GM10266 (cell line): ENCODE measurements at regions not wholly inside any gene's neighbourhood (a gene's known extent, or its start where the extent isn't known, plus 50 kb on each side); places are given as distances from the start of the nearest gene placed in this dataset.

ENCODE experiments used
- DNase-seq: peaks from one replicate; pipeline ENCODE4 v3.0.0; 2012; ENCODE audit errors: extremely low spot score
- CTCF ChIP-seq: IDR thresholded peaks from 2 replicates; pipeline ENCODE4 v1.5.1; 2012; ENCODE audit warnings: mild to moderate bottlenecking, low read depth; ENCODE audit not compliant: control insufficient read depth, insufficient read depth; ENCODE audit errors: missing control alignments

DNA sequence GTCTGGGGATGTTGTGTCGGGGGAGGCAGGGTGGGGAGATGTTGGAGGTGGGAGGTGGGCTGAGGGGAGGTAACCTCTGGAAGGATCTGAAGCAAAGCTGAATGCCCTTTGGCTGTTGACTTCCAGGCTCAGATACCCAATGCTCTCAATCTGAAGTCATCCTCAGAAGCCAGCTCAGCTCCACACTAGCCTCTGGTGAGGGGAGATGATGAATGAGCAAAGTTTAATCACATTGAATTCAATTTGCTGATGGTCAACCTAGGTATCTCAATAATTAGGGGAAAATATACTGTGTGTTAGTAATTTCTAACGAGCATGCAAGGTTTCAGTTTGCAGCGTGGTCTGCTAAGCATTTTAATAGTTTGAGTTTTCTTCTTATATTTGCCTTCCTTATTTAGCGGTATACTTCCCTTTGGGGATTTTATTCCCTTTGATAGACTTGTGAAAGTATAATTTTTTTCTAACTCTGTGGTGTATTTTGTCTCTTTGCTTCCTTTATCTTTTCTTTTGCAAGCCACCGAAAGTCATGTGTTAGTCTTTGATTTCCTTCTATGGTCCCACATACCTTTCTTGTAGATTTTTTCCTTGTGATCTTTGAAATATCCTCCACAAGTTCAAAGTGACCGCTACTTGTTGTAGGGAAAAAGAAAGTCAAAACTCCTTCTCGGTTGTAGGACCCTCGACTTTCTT lies 146.3 kb upstream of the LEF1 start:
- DNase-seq = no peak
- TF ChIP-seq CTCF = no peak

DNA sequence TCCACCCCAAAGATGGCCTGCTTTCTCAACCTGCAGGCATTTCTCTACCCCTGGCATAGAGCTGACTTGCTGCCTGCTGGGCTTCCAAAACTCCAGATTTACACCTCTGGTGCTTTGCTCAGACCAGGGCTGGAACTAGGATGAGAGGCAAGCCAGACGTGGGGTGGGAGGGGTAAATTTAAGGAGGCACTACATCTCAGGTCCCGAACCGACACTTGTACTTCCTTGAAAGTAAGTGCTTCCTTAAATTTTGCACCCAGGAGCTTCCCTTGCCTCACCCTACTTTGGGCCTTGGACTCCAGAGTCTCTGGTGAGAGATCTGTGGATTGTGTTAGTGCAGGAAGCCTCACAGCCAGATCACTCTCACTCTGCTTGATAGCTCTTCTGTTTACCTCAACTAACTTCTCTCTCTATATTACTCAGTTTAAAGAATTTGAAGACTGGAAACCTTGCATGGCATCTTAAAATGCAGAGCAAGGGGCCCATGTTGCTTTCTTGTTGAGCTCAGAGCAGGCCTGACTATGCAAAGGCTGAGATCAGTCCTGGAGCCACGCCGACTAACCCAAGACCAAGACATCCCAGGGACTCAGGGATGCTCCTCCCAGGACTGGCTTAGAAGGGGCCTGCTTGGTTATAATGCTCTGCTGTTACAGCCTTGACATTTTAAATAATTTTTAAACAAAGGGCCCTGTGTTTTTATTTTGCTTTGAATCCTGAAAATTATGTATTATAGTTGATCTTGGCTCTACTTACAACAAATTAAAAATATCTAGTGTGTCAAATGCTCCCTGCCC lies 145.0 kb upstream of the LEF1 start:
- no peak for DNase-seq
- no peak for TF ChIP-seq CTCF

GRCh38 chr4:108311313-108311712 lies 142.6 kb upstream of the LEF1 start:
- no peak for TF ChIP-seq CTCF
- no peak for DNase-seq

- no peak for TF ChIP-seq CTCF
- no peak for DNase-seq
Observed at GRCh38 chr4:108303488-108304177, 134.9 kb upstream of the LEF1 start.

DNA sequence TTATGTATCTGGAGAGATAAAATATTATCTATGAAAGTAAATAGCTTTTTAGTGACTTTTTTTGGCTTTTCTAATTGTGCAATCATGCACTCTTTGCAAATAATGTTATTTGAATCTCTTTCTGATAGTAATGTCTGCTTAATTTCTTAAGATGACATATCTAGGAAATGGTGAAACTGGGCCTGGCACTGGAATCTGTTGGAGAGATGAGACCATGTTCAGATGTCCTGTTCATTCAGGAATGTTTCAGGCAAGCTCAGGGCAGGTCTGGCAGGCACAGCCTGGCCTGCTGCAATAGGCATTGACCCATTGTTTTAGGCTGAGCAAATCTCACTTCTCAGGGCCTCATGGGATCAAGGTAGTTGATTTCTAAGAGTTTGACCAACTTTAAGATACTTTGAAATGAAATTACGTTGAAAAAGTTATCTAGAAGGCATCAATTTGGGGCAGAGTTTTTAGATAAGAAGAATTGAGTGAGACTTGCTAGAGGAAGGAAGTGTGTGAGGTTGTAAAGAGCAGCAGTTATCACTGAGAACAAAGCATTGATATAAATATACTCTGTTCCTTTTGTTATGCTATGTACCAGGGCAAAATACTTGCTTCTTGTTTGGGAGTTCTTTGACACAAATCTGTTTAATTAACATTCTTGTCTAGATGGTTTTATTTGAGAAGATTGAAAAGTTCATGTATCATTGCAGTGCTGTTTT lies 133.0 kb upstream of the LEF1 start:
- no peak for DNase-seq
- no peak for TF ChIP-seq CTCF

DNA sequence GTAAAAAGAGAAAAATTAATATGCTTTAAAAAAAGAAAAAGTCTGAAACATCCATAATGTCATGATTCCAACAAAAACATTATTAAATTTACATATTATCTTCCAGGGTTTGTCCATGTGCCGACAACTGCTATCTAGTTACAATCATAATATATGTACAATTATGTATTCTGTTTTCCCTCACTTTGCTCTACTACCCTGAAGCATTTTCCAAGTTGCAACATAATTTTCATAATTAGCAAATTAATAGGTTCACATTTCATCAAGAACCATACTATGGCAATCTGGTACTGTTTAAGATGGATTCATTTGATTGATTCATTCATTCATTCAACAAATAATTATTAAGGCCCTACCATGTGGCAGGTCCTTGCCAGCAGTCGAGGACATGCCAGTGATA lies 128.9 kb upstream of the LEF1 start:
- TF ChIP-seq CTCF = no peak
- DNase-seq = no peak
